Neural crest cell (in vitro differentiated cells): ENCODE measurements at regions not wholly inside any gene's neighbourhood (a gene's known extent, or its start where the extent isn't known, plus 50 kb on each side); places are given as distances from the start of the nearest gene placed in this dataset.

Experiments used
- DNase-seq: peaks from one replicate; pipeline ENCODE4 v3.0.0; 2021; ENCODE audit warnings: low read depth, mixed read lengths, low spot score
- H3K27ac Mint-ChIP-seq: one replicate; pipeline ENCODE4 v1.8.0; 2021; ENCODE audit warnings: mild to moderate bottlenecking, mixed read lengths; ENCODE audit not compliant: unreplicated experiment
- H3K27me3 Mint-ChIP-seq: 2 replicates; pipeline ENCODE4 v1.8.0; 2021; ENCODE audit warnings: low read depth, mild to moderate bottlenecking, mixed read lengths
- H3K36me3 Mint-ChIP-seq: 2 replicates; pipeline ENCODE4 v1.8.0; 2021; ENCODE audit warnings: low read depth, mild to moderate bottlenecking, mixed read lengths
- H3K4me1 Mint-ChIP-seq: 2 replicates; pipeline ENCODE4 v1.8.0; 2021; ENCODE audit warnings: mixed read lengths
- H3K4me3 Mint-ChIP-seq: one replicate; pipeline ENCODE4 v1.8.0; 2021; ENCODE audit warnings: mild to moderate bottlenecking, mixed read lengths
- H3K9me3 Mint-ChIP-seq: 2 replicates; pipeline ENCODE4 v1.8.0; 2021; ENCODE audit warnings: mixed read lengths
- TF ChIP-seq, protein P1 (sequence below): fragments of 200-600 bp; sonication (generic); conservative IDR thresholded peaks from 2 replicates; pipeline ENCODE4 v1.5.0; 2021; ENCODE audit warnings: antibody characterized with exemption, mild to moderate bottlenecking

DNA sequence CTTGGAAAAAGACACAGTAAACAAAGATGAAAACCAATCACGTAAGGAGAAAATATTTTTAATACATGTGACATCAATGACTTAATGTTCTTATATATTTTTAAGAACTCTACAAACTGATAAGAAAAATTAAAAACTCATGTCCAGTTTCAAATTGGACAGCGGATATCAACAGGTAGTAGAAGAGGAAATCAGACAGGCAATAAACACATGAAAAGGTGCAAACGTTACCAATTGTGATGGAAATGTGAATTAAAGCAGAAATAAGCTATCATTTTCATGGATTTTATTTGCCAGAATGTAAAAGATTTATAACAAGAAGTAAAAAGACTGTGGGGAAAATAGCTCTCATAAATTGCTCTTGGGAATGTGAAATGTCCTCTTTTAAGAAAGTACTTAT, 382.3 kb downstream of the DLEU7 start:
- H3K9me3 Mint-ChIP-seq, result no peaks in the 10 kb centered on the region
- no peak overlapping the region for H3K4me3 Mint-ChIP-seq
- TF ChIP-seq, protein P1, sequence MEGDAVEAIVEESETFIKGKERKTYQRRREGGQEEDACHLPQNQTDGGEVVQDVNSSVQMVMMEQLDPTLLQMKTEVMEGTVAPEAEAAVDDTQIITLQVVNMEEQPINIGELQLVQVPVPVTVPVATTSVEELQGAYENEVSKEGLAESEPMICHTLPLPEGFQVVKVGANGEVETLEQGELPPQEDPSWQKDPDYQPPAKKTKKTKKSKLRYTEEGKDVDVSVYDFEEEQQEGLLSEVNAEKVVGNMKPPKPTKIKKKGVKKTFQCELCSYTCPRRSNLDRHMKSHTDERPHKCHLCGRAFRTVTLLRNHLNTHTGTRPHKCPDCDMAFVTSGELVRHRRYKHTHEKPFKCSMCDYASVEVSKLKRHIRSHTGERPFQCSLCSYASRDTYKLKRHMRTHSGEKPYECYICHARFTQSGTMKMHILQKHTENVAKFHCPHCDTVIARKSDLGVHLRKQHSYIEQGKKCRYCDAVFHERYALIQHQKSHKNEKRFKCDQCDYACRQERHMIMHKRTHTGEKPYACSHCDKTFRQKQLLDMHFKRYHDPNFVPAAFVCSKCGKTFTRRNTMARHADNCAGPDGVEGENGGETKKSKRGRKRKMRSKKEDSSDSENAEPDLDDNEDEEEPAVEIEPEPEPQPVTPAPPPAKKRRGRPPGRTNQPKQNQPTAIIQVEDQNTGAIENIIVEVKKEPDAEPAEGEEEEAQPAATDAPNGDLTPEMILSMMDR, result no peak
- no peaks in the 10 kb centered on the region for H3K4me1 Mint-ChIP-seq
- no peaks in the 10 kb centered on the region for H3K27me3 Mint-ChIP-seq
- H3K27ac Mint-ChIP-seq, result no peak overlapping the region
- DNase-seq, result no peak
- H3K36me3 Mint-ChIP-seq, result no peaks in the 10 kb centered on the region

DNA sequence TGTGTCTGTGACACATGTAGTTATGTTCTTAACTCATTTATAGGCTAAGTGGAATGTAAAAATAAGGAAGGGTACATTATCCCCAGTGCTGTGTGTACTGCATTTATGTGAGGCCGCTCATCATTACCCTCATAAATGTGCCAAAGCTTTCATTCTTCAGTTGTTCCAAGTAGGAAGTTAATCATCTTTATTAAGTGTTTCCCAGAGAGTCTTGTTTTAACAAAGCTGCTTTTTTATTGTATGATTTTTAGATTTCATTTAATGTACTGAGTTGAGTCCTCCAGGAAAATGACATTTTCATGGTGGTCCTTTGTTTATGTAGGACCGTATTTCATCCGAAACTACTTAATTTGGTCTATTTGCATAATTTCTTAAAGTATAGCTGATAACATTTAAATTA, 379.8 kb downstream of the DLEU7 start:
- no peak overlapping the region for H3K4me3 Mint-ChIP-seq
- DNase-seq, result no peak
- H3K4me1 Mint-ChIP-seq, result peaks cover 10% of the 10 kb centered on the region
- TF ChIP-seq, protein P1, result no peak
- H3K27me3 Mint-ChIP-seq, result no peaks in the 10 kb centered on the region
- H3K9me3 Mint-ChIP-seq, result no peaks in the 10 kb centered on the region
- no peaks in the 10 kb centered on the region for H3K36me3 Mint-ChIP-seq
- no peak overlapping the region for H3K27ac Mint-ChIP-seq

DNA sequence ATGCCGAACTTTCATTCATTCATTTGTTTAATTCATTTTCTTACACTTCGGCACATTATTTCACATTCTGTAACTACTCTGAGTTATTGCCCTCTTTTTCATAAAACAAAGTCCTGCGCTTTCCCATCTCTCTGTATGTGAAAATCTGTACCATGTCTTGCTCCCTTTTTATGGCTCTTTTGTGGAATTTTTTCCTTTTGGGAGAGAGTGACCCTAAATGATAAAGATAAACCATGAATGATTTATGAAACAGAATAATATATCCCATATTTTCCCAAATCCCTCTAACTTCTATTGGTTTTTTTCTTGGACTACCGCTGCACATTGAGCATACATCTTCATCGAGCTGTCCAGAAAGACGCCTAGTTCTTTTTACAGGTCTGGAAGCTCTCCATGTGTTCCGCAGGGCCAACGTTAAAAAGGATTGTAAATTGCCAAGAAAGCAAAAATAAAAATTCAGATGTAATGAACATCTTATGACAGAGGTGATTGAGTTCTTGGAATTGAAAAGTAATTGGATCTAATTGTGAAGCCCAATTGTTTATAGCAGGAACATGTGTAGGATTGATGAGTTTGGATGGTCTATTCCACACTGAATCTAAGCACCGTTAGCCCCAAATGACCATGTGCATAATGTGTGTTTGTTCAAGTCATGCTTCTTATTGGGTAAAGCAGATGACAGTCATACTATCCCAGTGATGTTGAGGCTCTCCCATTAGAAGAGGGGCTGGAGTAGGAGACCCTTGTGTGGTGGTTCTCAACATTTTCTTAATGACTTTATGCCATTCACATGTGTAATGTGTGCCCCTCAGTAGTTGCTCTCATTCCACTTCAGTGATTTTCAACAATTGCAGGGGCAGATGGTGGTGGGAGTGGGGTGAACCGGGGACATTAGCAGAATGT, 378.9 kb downstream of the DLEU7 start:
- no peaks in the 10 kb centered on the region for H3K36me3 Mint-ChIP-seq
- no peaks in the 10 kb centered on the region for H3K9me3 Mint-ChIP-seq
- no peak overlapping the region for H3K4me3 Mint-ChIP-seq
- H3K27me3 Mint-ChIP-seq, result no peaks in the 10 kb centered on the region
- peaks cover 19% of the 10 kb centered on the region for H3K4me1 Mint-ChIP-seq
- DNase-seq, result no peak
- H3K27ac Mint-ChIP-seq, result no peak overlapping the region
- TF ChIP-seq, protein P1, result no peak

DNA sequence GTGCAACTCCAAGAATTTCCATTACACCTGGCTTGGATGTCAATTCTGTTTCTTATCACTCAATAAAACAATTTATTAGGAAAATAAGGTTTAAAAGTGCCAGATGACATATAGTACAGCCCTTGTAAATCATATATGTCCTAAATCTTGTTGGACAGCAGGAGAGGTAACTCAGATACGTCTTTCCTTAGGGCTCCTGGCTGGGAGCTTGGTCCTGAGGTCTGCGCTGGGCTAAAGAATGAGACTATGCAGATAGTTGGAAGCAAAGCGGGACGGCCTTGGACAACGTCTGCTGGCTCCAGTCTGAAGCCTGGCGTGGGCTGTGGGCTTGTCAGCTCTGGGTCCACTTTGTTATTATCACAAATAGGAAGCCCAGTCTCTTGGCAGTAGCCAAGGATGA, 377.0 kb downstream of the DLEU7 start:
- Mint-ChIP-seq H3K36me3 (no peaks in the 10 kb centered on the region), H3K27me3 (no peaks in the 10 kb centered on the region)

DNA sequence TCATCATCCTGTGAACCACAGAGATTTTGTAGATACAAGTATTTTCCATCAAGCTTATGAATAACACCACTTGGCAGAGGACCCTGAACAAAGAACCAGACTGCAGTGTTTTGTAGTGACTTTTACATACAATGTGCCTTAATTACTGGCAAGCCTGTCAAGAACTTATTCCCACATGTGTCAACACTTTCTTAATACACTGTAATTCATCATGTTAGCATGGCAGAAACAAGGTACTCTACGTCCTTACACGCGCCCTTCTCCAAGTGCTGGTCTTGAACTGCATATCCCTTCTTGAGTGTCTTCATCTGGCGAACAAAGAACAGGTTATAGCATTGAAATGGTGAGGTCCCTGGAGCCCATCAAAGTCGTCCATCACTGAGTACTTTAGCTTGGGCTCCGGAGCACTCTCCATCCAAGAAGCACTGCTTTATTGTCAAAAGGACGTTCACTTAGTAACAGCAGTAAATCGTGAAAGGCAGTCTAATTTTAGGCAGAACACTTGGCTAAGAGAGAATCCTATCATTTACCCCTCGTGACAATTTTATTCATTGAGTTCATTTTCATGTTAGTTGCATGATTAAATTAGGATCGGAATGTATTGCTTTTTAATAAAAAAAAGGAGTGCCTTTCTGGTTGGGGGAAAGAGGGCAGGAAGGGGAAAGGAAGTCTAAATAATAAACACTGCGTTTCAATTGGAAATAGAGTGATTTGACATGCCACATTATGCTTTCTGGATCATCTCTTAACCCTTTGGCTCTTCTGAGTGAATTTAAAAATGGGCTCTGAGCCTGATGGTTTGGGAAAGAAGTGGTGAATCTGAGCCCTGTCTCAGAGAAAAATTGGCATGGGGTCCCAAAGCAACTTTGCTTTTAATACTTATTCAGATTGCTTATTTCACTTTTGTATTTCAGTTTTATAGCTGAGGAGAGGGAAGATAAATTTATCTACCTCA, 376.1 kb downstream of the DLEU7 start:
- DNase-seq, result no peak
- TF ChIP-seq, protein P1, result no peak
- Mint-ChIP-seq H3K36me3 (no peaks in the 10 kb centered on the region), H3K4me1 (peaks cover 24% of the 10 kb centered on the region), H3K9me3 (no peaks in the 10 kb centered on the region), H3K27ac (peak overlapping the region; percentile 44), H3K4me3 (no peak overlapping the region), H3K27me3 (no peaks in the 10 kb centered on the region)

More for the DNA sequence above, 377.0 kb downstream of the DLEU7 start:
- DNase-seq, result no peak
- Mint-ChIP-seq H3K4me1 (peaks cover 24% of the 10 kb centered on the region), H3K27ac (no peak overlapping the region), H3K4me3 (no peak overlapping the region), H3K9me3 (no peaks in the 10 kb centered on the region)
- TF ChIP-seq, protein P1, result no peak
